HG02884 (cell line): ENCODE measurements at regions not wholly inside any gene's neighbourhood (a gene's known extent, or its start where the extent isn't known, plus 50 kb on each side); places are given as distances from the start of the nearest gene placed in this dataset.
"Not testable (repeated sequence)": the region's sequence is repeated elsewhere in the genome, so short reads cannot be mapped to it uniquely, and the experiment has no call there.

Source experiments
- ATAC-seq: cut with Tn5 transposase; IDR thresholded peaks from one replicate; pipeline ENCODE4 v1.9.1; 2021; ENCODE audit warnings: mild to moderate bottlenecking, moderate library complexity; ENCODE audit not compliant: unreplicated experiment

DNA sequence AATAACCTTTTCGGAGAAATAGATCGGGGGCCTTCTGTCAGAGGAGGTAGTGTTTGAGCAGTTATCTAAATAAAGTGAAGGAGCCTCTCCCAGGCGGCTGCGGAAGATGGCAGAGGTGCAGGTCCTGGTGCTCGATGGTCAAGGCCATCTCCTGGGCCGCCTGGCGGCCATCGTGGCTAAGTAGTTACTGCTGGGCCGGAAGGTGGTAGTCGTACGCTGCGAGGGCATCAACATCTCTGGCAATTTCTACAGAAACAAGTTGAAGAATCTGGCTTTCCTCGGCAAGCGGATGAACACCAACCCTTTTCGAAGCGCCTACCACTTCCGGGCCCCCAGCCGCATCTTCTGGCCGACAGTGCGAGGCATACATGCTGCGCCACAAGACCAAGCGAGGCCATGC is 186.1 kb downstream of the KTN1 start:
- no peak for ATAC-seq

DNA sequence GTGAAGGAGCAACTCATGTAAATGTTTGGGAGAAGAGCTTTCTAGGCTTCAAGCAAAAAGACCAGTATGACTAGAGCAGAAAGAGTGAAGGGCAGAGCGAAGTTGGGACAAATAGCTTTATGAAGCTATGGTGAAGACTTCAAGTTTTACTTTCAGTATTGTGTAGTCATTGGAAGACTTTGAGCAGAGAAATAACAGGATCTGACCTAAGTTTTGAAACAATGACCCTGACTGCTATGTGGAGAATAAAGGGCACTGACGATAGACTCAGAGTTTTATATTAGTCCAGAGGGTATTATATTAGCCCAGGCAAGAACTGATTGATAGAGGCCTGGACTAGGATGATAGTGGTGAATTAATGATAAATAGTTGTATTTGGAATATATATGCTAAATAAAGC is 187.3 kb downstream of the KTN1 start:
- ATAC-seq: no peak

DNA sequence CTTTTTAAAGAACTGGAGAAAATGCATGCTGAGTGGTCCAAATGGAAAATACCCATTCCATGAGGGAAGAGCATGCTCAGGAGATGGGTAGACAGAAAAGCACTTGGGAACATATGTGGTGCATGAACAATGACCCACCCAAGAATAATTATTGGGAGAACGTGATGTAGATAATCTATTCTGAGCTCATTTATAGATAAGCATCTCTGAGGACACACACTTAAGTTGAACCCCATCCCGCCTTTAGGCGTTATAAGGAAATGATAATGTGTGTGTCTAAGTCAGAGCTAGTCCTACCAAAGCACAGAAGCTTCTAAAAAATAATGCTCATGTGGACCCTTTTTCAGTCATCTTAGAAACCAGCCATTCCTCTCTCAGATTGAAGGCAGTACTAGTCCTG is 189.9 kb downstream of the KTN1 start:
- ATAC-seq: no peak

DNA sequence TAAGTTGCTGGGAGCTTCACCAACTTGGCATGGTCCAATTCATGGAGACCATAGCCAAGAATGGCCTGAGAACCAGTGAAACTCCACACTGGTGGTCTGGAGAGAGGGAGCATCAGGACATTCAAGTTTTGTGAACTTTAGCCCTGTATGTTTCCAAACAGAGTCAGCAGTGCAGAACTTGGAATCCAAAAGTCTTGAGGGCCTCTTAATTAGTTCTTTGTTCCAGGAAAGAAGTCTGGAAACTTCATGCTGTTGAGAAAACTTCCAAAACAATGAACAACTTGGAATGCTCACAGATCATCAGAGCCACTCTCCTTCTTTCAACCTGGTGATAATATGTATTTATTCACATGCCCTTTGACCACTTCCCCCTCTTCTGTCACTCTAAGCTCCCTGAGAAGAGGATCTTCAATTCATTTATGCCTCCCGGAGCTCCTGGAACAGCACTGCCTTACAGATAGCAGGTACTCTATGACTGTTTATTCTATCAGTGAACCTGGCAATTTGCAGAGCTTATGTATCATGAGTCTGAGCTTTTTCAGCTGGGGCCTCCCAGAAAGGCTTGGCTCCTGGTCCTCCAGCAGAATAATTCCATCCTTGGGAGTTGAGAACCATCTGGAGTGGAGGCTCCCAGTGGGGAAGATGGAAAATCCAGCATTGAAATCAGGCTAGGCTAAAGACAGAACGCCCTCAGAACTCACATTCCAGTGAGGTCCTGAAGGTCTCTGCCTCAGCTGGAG is 191.4 kb downstream of the KTN1 start:
- ATAC-seq: no peak

DNA sequence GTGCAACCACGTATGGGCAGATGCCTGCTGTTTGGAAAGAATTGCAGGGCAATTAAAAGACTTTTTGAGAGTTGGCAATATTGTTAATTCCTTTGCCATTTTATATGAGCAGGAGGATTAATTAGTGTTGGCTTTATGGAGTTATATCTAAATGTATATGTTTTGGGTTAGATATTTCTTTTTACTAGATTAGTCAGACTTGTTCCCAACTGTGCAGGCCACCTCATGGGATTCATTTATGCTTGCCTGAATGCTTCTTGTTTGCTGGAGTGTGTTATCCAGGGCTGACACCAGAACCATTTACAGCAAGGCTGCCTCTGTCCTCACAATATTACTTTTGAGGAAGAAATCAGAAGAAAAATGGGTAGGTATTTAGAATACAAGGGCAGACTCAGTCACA is 192.5 kb downstream of the KTN1 start:
- ATAC-seq: no peak

DNA sequence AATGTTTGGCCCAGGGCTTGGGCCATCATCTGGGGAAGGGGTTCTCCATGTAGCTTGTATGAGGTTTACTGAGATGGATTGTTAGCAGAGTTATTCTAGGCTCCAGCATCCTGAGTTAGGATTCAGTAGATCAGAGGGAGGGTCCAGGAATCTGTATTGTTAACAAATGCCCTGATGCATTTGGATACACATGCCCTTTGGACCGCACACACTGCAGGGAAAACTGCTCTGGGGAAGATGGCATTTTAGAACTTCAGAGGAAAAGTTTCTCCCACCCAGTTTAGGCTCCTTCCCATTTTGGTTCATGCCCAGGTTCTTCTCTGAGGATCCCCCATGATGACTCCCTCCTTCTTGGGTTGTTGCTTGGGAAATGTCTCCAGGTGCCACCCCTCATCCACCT is 193.3 kb downstream of the KTN1 start:
- ATAC-seq: no peak

DNA sequence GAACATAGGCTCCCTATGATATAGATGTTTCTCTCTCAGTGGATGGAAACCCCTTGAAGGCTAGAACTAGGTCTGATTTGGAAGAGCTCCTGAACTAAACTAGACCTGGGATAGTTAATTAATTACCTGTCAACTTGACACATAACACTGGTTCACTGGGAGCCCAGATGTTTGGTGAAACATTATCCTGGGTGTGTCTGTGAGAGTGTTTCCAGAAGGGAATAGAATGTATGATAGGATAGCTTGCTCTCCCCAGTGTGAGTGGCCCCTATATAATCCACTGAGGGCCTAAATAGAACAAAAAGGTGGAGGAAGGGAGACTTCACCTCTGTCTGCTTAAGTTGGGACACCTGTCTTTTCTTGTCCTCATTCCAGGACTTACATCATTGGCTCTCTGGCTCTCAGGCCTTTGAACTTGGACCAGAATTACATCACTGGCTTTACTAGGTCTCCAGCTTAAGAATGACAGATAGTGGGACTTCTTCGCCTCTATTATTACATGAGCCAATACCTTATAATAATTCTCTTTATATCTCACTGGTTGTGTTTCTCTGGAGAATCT is 194.1 kb downstream of the KTN1 start:
- no peak for ATAC-seq

DNA sequence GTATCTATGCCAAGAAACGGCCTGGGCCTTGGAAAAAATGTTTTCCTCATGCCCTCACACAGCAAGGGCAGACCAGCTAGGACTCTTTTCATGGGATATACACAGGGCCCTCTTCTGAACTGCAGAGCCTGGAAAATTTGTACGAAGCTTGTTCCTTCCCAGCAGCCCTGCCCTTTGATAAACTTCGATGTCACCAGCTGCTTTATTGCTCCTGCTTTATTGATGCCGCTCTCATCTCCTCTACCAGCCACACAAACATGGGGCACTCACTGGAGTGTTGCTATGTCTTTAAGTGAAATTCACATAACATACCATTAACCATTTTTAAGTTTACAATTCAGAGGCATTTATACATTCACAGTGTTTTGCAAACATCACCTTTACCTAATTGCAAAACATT is 197.9 kb downstream of the KTN1 start:
- no peak for ATAC-seq

DNA sequence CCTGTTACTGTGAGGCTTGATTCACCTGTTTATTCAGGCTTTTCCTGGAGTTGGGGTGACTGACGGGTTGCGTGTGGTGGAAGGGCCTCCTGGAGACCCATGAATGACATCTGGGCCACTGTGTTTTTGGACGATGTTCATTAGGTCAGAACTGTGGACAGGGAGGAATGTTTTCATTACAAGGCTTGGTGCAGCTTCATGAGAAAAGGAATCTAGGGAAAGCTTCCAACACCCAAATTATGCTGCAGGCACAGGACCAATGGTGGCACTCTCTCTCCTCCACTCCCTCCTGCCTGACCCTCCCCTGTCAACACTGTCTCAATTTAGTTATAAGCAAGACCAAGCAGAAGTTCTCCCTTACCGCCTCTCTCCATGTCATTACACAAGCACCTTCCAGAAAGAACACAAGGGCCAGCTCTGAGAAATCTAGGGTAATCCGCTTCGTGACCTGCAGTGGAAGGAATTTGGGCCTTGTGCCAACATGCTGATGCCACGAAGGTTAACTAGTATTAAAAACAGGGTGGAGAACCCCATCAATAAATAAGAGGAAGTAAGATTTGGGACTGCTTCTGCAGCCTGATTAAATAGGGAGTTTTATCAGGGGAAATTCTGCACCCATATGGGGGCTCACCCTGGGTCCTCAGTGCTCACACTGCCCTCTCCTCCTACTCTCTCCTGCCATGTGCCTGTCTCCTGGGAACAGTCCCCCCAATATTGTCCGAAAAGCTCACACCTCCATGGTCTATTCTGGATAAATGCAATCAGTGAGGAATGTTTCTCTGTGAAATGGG is 200.3 kb downstream of the KTN1 start:
- no peak for ATAC-seq

DNA sequence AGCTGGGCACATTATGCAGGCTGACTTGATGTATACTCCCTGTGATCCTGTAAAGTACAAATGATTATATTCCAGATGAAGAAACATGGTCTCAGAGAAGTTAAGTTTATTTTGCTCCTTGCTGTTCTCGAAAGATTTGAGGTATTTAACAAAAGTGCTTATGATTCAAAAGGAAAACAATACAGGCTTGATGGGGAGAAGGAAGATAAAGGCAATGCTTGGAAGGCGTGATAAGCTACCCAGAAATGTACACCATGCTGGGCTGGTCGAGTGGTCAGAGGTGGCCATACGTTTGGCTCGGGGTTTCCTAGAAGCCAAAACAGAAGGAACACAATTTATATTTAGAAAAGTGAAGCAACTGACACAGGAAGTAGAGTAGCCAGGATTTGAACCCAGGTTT is 201.0 kb downstream of the KTN1 start:
- ATAC-seq: no peak

DNA sequence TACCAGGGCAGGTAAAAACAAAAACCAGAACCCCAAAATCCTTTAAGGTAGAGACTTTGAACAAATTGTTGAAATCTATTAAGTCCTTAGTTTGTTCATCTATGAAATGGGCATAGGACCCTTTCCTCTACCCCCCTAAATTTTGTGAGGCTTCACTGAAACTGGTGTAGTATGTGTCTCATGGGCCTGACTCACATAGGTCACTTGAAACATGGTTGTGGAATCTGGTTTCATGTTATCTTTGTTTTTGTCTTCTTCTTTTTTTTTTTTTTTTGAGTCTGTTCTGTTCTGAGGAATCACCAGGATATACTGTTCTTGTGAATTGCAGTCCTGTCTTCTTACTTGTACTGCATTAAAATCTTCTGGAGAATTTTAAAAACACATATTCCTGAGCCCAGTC is 202.2 kb downstream of the KTN1 start:
- ATAC-seq: no peak

DNA sequence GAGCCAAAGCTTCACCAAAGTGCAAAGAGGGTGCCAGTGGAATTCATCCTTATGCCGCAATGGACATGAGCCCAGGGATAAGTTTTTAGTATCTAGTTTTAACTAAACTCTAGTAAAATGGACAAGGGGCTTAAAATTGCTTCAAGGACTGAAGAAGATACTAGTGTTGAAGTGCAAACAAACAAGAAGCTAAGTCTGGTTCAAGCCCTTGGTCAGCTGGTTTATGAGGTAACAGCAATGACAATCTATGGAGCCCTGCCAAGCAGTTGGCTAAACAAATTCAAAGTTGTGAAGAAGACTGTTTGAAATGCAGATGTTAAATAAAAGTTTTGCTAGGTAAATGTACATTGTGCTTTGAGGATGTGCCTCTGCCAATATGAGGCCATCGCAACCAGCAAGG is 209.4 kb downstream of the KTN1 start:
- no peak for ATAC-seq

DNA sequence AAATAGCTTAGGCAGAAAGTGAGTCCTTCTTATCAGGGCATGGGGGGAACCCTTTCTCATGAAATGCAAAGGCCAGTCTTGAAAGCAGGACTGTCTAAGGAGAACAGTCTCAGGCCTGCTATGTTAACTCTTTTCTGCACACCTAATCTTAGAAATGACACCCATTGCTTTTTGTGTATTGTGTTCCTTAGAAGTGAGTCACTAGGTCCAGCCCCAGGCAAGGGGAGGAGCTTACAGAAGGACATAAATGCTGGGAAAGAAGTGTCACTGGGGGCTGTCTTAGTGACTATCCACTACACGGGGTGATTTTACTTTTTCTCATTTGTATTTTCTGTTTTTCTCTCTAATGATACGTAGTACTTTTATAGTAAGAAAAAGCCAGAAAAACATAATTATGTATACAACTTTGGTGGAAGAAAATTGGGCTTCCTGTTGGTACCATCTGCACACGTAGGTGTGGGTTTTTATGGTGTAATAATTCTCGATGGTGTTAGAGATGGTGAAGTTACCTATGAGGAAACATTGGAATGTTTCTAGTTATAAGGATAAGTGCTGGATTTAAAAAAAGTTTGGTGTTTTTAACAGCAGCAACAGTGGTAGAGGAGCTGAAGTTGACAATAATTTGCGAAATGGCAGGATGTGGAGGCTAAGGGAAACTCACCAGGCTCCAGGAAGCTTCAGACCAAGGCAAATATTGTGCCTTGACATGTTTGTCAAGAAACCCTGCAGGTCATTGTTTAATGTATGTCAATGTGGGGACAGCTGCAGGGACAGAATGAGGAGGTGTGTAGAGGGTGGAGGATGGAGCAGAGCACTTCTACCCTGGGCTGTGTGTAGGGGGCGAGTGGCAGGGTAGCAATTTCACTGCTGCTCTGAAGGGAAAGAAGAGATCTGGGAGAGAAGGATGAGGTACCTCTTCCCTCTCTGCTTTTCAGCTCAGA is 214.9 kb downstream of the KTN1 start:
- ATAC-seq: no peak

DNA sequence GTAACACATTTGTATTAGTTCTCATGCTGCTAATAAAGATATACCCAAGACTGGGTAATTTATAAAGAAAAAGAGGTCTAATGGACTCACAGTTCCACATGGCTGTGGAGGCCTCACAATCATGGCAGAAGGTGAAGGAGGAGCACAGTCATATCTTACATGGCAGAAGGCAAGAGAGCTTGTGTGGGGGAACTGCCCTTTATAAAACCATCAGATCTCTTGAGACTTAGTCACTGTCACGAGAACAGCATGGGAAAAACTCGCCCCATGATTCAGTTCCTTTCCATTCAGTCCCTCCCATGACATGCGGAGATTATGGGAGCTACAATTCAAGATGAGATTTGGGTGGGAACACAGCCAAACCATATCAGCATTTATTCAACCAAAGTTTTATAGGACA is 216.5 kb downstream of the KTN1 start:
- not testable (repeated sequence) for ATAC-seq

DNA sequence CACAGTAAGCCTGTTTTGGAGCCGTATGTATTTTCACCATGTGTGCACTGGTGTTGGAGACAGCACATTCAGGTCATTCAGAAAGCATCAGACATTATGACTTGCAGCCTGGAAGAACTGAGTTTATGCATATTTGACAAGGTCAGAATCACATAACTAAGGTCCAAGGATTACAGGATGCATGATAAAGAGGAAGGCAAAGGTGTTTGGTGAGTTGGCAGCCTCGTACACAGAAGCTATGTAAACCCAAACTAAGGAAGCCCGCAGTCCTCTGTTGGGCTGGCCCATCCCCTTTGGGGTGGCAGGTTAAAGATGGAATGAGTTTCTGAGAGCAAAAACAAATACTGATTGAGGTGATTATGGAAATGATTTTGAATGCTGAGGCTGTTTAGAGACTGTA is 218.4 kb downstream of the KTN1 start:
- ATAC-seq: no peak

DNA sequence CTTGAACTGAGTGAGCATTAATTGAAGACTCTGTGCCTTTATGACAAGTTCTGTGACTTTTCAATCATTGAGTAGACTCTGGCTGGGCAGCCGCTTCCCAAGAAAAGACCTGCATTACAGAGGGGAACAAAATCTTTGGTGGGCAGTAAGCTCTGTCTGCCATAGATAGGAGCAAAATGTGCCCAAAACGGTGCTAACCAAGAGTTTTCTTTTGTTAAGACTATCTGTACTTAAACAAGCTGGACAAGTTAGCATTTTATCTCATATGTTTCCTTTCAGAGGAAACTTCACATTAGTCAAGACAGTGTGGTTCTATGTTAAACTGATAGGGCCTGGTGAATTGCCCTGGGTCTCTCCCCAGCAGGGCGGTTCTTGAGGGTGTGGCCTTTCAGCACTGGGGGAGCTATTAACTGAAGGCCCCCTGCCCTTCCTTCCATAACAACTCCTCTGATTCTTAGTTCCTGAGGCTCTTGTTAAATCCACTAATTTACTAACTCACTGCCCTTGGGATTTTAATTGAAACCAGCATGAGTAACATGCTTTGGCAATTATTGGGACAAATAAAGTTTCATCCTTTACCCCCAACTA is 219.6 kb downstream of the KTN1 start:
- ATAC-seq: no peak

DNA sequence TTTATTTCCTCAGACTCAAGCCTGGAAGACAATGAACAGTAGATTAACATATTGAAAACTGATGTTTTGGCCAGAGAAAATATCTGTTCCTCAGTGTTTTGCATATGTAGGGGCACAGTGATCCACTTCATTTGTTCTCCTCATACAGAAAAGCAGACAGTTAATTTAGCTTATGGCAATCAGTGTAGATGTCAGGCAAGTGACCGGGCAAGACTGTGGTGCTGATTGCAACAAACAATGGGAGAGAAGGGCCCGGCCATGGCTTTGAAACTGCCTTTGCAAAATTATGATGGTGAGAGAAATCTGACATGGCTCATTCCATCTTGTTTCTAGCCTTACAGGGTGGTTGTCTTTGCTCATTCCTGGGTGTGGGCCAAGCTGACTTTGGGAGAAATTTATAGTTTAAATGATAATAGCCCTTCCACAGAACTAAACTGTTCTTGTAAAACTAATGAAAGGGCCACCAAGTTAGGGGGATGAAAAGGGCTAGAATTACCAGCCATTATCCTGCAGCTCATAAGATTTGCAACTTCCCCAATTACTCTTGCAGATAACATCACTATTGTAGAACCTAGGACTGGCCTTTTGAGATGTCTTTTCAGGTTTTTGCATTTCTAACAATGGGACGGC is 220.3 kb downstream of the KTN1 start:
- ATAC-seq: no peak

DNA sequence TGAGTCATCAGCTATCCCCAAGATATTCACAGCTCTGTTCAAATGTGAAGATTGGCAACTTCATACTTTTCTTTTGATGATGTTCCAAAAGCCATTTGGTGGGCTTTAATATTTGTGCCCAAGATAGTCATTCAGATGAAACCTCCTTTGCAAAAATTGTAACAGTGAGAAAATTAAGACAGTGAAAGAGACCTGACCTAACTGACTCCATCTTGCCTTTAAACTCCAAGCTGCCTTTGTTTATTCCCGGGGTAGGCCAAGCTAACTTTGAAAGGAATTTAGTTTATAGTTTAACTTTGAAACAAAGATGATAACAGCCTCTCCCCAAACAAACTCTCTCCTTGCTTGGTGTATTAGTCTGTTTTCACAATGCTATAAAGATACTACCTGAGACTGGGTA is 221.1 kb downstream of the KTN1 start:
- ATAC-seq: no peak

DNA sequence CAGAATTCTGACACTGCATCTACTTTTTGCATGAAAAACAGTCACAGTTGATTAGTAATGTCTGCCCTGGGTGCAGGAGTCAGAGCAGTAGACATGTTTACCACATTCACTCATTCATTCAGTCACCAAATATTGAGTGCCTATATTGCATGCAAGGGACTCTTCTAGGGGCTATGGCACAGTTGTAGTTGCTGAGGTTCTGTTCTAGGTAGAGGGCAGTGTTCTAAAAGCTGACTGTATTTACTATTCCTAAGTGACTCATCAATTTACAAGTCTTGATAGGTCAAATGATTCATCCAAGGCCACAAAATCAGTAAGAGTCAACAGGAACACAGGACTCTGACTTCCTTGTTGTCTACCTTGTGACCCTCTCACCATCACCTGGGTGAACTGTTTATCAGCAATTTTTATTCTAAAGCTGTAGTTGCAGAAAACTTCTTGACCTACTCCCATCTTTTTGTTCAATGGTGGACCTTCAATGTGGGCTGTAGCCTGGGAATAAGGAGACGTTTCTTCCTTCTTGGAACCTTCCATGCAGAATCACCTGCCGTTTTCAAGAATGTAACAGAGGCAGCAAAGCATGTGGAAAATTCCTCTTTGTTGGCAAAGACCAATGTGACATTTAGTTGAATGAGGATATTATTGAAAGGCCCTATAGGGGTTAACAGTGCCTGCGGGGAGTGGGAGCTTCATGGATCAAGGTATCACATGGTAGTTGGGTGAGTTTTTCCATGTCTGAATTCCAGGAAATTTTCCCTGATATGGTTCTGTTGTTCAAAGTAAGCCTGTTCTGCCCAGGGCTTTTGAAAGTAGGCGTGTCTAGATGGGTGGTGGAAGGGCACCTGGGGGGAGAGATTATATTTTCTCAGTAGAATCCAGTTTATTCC is 223.2 kb downstream of the KTN1 start:
- ATAC-seq: no peak
